C4-2B (cell line): ENCODE measurements at regions not wholly inside any gene's neighbourhood (a gene's known extent, or its start where the extent isn't known, plus 50 kb on each side); places are given as distances from the start of the nearest gene placed in this dataset.

ENCODE experiments used
- CTCF ChIP-seq: fragments of 450-650 bp; conservative IDR thresholded peaks from 2 replicates; pipeline ENCODE4 v1.5.1; 2017; ENCODE audit warnings: mild to moderate bottlenecking
- ZFX ChIP-seq: fragments of 450-650 bp; IDR thresholded peaks from 2 replicates; pipeline ENCODE4 v1.6.1; 2017

DNA sequence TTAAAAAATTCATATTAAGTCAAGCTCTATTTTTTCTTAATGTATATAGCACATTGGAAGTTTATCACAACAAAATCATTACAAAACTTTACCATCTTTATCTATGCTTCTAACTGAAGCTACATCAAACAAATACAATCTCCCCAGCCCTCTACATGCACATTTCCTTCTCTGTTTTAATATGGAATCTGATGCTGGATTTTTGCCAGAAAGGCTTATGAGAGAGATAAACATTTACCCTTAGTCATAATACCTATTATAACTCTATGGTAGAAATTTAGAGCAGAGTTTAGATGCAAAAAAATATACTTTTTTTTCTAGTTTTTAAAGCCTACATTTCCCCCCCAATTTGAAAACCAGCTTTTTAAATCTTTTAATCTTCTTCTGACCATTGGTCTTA lies 1198.6 kb downstream of the GATA3 start:
- TF ChIP-seq CTCF (no peak), ZFX (no peak)
